GM19395 (cell line): ENCODE measurements at regions not wholly inside any gene's neighbourhood (a gene's known extent, or its start where the extent isn't known, plus 50 kb on each side); places are given as distances from the start of the nearest gene placed in this dataset.

Experiments used
- ATAC-seq: cut with Tn5 transposase; IDR thresholded peaks from one replicate; pipeline ENCODE4 v1.9.1; 2021; ENCODE audit warnings: mild to moderate bottlenecking, moderate library complexity; ENCODE audit not compliant: unreplicated experiment

GRCh38 chr7:22008087-22008486, 62.4 kb upstream of the CDCA7L start:
- ATAC-seq = no peak

DNA sequence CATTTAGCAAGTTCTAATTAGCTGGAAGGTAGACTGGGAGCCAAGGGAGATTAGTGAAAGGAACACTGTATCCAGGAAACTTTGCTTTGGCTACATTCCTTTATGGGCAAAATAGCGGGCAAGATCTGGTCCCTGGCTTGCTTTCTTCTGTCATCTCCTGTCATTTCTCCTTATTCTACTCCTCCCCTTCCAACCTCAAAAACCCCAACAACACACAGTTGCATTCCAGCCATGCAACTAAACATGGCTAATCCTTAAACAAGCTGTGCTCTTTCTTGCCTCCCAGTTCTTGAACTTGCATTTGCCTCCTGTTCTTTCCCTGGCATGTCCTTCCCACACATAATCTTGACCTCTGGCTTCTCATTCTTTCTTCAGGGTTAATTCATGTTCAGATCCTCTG, 59.5 kb upstream of the CDCA7L start:
- ATAC-seq = no peak

GRCh38 chr7:22002726-22003125, 57.0 kb upstream of the CDCA7L start:
- ATAC-seq = no peak

- ATAC-seq = peak; percentile 81
Measured at GRCh38 chr7:22001345-22002004, 55.8 kb upstream of the CDCA7L start.

DNA sequence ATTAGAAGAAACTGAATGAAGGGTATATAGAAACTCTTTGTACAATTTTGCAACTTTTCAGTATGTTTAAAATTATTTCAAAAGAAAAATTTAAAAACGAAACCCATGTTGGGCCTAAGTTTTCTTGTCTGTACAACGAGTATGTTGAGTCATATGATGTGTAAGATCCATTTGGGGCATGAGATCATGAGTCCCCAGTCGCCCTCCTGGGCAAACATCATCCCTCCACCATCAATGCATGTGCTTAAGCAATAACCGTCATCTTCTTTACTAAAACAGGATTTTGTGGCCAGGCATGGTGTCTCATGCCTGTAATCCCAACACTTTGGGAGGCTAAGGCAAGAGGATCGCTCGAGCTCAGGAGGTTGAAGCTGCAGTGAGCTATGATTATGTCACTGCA, 54.2 kb upstream of the CDCA7L start:
- no peak for ATAC-seq

GRCh38 chr7:21996641-21997040, 50.9 kb upstream of the CDCA7L start:
- ATAC-seq = no peak
